Keratinocyte (primary cell): ENCODE measurements at regions not wholly inside any gene's neighbourhood (a gene's known extent, or its start where the extent isn't known, plus 50 kb on each side); places are given as distances from the start of the nearest gene placed in this dataset.

Experiments
- DNase-seq: peaks from one replicate; pipeline ENCODE4 v3.0.0-alpha.2; 2011; ENCODE audit warnings: low read depth, missing footprints, low spot score
- FAIRE-seq: peaks from 2 replicates; lab custom pipeline; 2011; peaks lifted over from hg19 to GRCh38; lab: Jason Lieb, UNC
- H2AFZ ChIP-seq: 2 replicates; pipeline ENCODE4 v1.6.0; 2012; ENCODE audit warnings: low read length, control low read depth, inconsistent platforms; ENCODE audit not compliant: control insufficient read depth
- H3K27ac ChIP-seq: 2 replicates; pipeline ENCODE4 v1.5.1; 2011; ENCODE audit warnings: low read length; ENCODE audit not compliant: control insufficient read depth, insufficient read depth
- H3K27me3 ChIP-seq: 3 replicates; pipeline ENCODE4 v1.6.0; 2011; ENCODE audit warnings: low read length; ENCODE audit not compliant: control insufficient read depth, insufficient read depth; ENCODE audit errors: extremely low read depth
- H3K36me3 ChIP-seq, 2 experiments: 2 replicates in 1 of 2; 3 replicates in 1 of 2; pipeline ENCODE4 v1.5.1; 2011; ENCODE audit warnings: low read length in 2 of 2, mild to moderate bottlenecking in 1 of 2; ENCODE audit not compliant: control insufficient read depth in 2 of 2, insufficient read depth in 2 of 2; ENCODE audit errors: extremely low read depth in 1 of 2
- H3K4me1 ChIP-seq: 3 replicates; pipeline ENCODE4 v1.5.1; 2011; ENCODE audit warnings: low read length; ENCODE audit not compliant: control insufficient read depth, insufficient read depth; ENCODE audit errors: extremely low read depth
- H3K4me2 ChIP-seq: 3 replicates; pipeline ENCODE4 v1.6.0; 2011; ENCODE audit warnings: low read depth, low read length; ENCODE audit not compliant: control insufficient read depth, insufficient read depth; ENCODE audit errors: extremely low read depth
- H3K4me3 ChIP-seq, 3 experiments: fragments of 200-600 bp in 1 of 3; sonication (generic) in 1 of 3; 2 replicates in 2 of 3; 3 replicates in 1 of 3; pipeline ENCODE4 v1.5.1; 2011 to 2016; ENCODE audit warnings: low read length in 3 of 3, mild to moderate bottlenecking in 3 of 3, control low read depth in 2 of 3, inconsistent platforms in 1 of 3, low read depth in 1 of 3, mixed read lengths in 1 of 3, mixed run types in 1 of 3, moderate library complexity in 1 of 3; ENCODE audit not compliant: control insufficient read depth in 2 of 3, insufficient read depth in 2 of 3; ENCODE audit errors: extremely low read depth in 1 of 3
- H3K79me2 ChIP-seq: 2 replicates; pipeline ENCODE4 v1.6.0; 2012; ENCODE audit warnings: low read length; ENCODE audit not compliant: control insufficient read depth, insufficient read depth
- H3K9ac ChIP-seq: 3 replicates; pipeline ENCODE4 v1.6.0; 2011; ENCODE audit warnings: low read length; ENCODE audit not compliant: control insufficient read depth, insufficient read depth; ENCODE audit errors: extremely low read depth
- H3K9me1 ChIP-seq: 3 replicates; pipeline ENCODE4 v1.6.0; 2011; ENCODE audit warnings: low read length; ENCODE audit not compliant: control insufficient read depth, insufficient read depth; ENCODE audit errors: extremely low read depth
- H3K9me3 ChIP-seq: 2 replicates; pipeline ENCODE4 v1.5.1; 2012; ENCODE audit warnings: low read depth, low read length; ENCODE audit not compliant: control insufficient read depth
- H4K20me1 ChIP-seq: 3 replicates; pipeline ENCODE4 v1.6.0; 2011; ENCODE audit warnings: low read length; ENCODE audit not compliant: control insufficient read depth, insufficient read depth; ENCODE audit errors: extremely low read depth
- CTCF ChIP-seq, 3 experiments: IDR thresholded peaks in 1 of 3; conservative IDR thresholded peaks in 1 of 3; optimal IDR thresholded peaks in 1 of 3; 2 replicates in 2 of 3; 3 replicates in 1 of 3; pipeline versions ENCODE3 to v1.5.1; 2011; ENCODE audit warnings: low read length in 3 of 3, mild to moderate bottlenecking in 3 of 3, moderate library complexity in 2 of 3, control low read depth in 1 of 3, inconsistent platforms in 1 of 3; ENCODE audit not compliant: insufficient read depth in 2 of 3; ENCODE audit errors: extremely low read depth in 1 of 3
- EZH2 ChIP-seq: IDR thresholded peaks from one replicate; pipeline ENCODE4 v1.6.1; 2012; ENCODE audit warnings: inconsistent platforms, mild to moderate bottlenecking, low read length, moderate library complexity
- dilution Hi-C: fragments of 300-500 bp; cut with MboI; formaldehyde crosslinking; loops from one replicate; pipeline ENCODE4 v1.7.0; 2020; ENCODE audit warnings: low sequenced_read_pairs; ENCODE audit not compliant: extremely low pct_ligation_motif_present

- DNase-seq (no peak), FAIRE-seq (no peak)
- Histone ChIP-seq H3K9me3 (no peaks in the 10 kb centered on the region), H3K4me1 (no peaks in the 10 kb centered on the region), H4K20me1 (no peaks in the 10 kb centered on the region), H3K9me1 (no peaks in the 10 kb centered on the region), H3K79me2 (no peaks in the 10 kb centered on the region), H3K27ac (no peak overlapping the region), H3K4me2 (no peak overlapping the region), H3K4me3 (no peak overlapping the region), H3K36me3 (no peaks in the 10 kb centered on the region), H3K27me3 (no peaks in the 10 kb centered on the region), H3K9ac (no peak overlapping the region), H2AFZ (no peak overlapping the region)
- dilution Hi-C loops = no loop called here
- TF ChIP-seq EZH2 = no peak
- TF ChIP-seq CTCF (optimal IDR thresholded peaks at IDR 0.05 in 1 of 3, IDR thresholded peaks at IDR 0.05 in 1 of 3, conservative IDR thresholded peaks at IDR 0.05 in 1 of 3; ENCODE audit: extremely low read depth in 1 of 3, insufficient read depth in 2 of 3, low read length in 3 of 3) = no peak
Observed at GRCh38 chr1:86289161-86289560, 107.0 kb downstream of the ODF2L start.

GRCh38 chr1:86288586-86289147 lies 107.5 kb downstream of the ODF2L start:
- Histone ChIP-seq H4K20me1 (no peaks in the 10 kb centered on the region), H3K9me3 (no peaks in the 10 kb centered on the region), H3K9ac (no peak overlapping the region), H2AFZ (no peak overlapping the region), H3K36me3 (no peaks in the 10 kb centered on the region), H3K27me3 (no peaks in the 10 kb centered on the region), H3K4me1 (no peaks in the 10 kb centered on the region), H3K79me2 (no peaks in the 10 kb centered on the region), H3K4me2 (no peak overlapping the region), H3K9me1 (no peaks in the 10 kb centered on the region), H3K4me3 (no peak overlapping the region), H3K27ac (no peak overlapping the region)
- DNase-seq (no peak), FAIRE-seq (no peak)
- no peak for TF ChIP-seq CTCF (optimal IDR thresholded peaks at IDR 0.05 in 1 of 3, IDR thresholded peaks at IDR 0.05 in 1 of 3, conservative IDR thresholded peaks at IDR 0.05 in 1 of 3; ENCODE audit: extremely low read depth in 1 of 3, insufficient read depth in 2 of 3, low read length in 3 of 3)
- no peak for TF ChIP-seq EZH2
- dilution Hi-C loops = no loop called here
